ENCODE measurements at regions not wholly inside any gene's neighbourhood (a gene's known extent, or its start where the extent isn't known, plus 50 kb on each side); places are given as distances from the start of the nearest gene placed in this dataset.
A peak's percentile ranks its signal among the peaks of the same experiment; 100 is the strongest.
"Not testable (repeated sequence)": the region's sequence is repeated elsewhere in the genome, so short reads cannot be mapped to it uniquely, and the experiment has no call there.

- not testable (repeated sequence) for H3K27ac ChIP-seq (ENCODE audit: low read depth, low read length); H4K91ac ChIP-seq (ENCODE audit: low read depth, low read length); H3K27me3 ChIP-seq (ENCODE audit: insufficient read depth, low read length); H3K4me3 ChIP-seq (ENCODE audit: low read depth, low read length); H2BK5ac ChIP-seq (ENCODE audit: low read depth, low read length, poor library complexity); H3K9ac ChIP-seq (ENCODE audit: low read length); H3K14ac ChIP-seq (ENCODE audit: low read length); H3K79me2 ChIP-seq (ENCODE audit: control insufficient read depth, insufficient read depth, low read length, poor library complexity); H4K12ac ChIP-seq (ENCODE audit: low read depth, low read length); H3K23ac ChIP-seq (ENCODE audit: low read length); H3K4ac ChIP-seq (ENCODE audit: low read depth, low read length); H3K4me1 ChIP-seq (ENCODE audit: control insufficient read depth in 1 of 2, insufficient read depth in 2 of 2, low read length in 2 of 2); H3K4me2 ChIP-seq (ENCODE audit: low read length); H4K8ac ChIP-seq (ENCODE audit: low read depth, low read length); DNase-seq; H2BK120ac ChIP-seq (ENCODE audit: insufficient read depth, low read length, poor library complexity); H3K18ac ChIP-seq (ENCODE audit: low read length); H2AK5ac ChIP-seq (ENCODE audit: low read length); H2BK12ac ChIP-seq (ENCODE audit: low read length); H2AFZ ChIP-seq (ENCODE audit: insufficient read depth, low read length, poor library complexity); H3K36me3 ChIP-seq (ENCODE audit: control insufficient read depth in 1 of 2, insufficient read depth in 2 of 2, low read length in 2 of 2); H3K79me1 ChIP-seq (ENCODE audit: low read length); H3K9me3 ChIP-seq (ENCODE audit: insufficient read depth, low read depth, low read length)
These were observed 230.5 kb upstream of the TARS1 start for GRCh38 chr5:33210221-33210620.

DNA sequence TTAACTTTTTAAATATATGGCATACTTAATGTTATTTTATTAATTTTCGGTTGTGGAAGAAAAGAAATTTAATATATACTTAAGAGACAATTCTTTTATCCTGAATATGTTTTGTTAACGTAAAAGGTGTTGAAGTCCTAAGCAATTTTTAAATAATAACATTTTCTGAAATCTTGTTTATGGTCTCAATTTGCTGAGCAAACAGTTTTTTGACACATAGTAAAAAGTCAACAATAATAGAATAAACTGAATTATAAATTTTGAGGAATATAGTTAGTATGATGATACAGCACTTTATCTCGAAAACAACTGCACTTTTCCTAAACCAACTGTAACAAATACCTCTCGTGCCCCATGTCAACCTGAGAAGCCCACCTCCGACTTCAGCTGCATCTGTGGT is 229.8 kb upstream of the TARS1 start:
- H2AFZ ChIP-seq (ENCODE audit: insufficient read depth, low read length, poor library complexity): no peak overlapping the region
- no peak overlapping the region for H3K27ac ChIP-seq (ENCODE audit: low read depth, low read length)
- H2AK5ac ChIP-seq (ENCODE audit: low read length): no peak overlapping the region
- no peaks in the 10 kb centered on the region for H3K79me2 ChIP-seq (ENCODE audit: control insufficient read depth, insufficient read depth, low read length, poor library complexity)
- H3K18ac ChIP-seq (ENCODE audit: low read length): no peak overlapping the region
- H2BK12ac ChIP-seq (ENCODE audit: low read length): no peak overlapping the region
- no peak overlapping the region for H3K14ac ChIP-seq (ENCODE audit: low read length)
- H3K4ac ChIP-seq (ENCODE audit: low read depth, low read length): no peak overlapping the region
- no peak for DNase-seq
- no peaks in the 10 kb centered on the region for H3K9me3 ChIP-seq (ENCODE audit: insufficient read depth, low read depth, low read length)
- H2BK120ac ChIP-seq (ENCODE audit: insufficient read depth, low read length, poor library complexity): no peak overlapping the region
- H3K4me2 ChIP-seq (ENCODE audit: low read length): no peak overlapping the region
- no peaks in the 10 kb centered on the region for H3K36me3 ChIP-seq (ENCODE audit: control insufficient read depth in 1 of 2, insufficient read depth in 2 of 2, low read length in 2 of 2)
- H4K91ac ChIP-seq (ENCODE audit: low read depth, low read length): peak overlapping the region; percentile 14
- H3K4me3 ChIP-seq (ENCODE audit: low read depth, low read length): no peak overlapping the region
- no peaks in the 10 kb centered on the region for H3K79me1 ChIP-seq (ENCODE audit: low read length)
- H3K9ac ChIP-seq (ENCODE audit: low read length): no peak overlapping the region
- H3K4me1 ChIP-seq (ENCODE audit: control insufficient read depth in 1 of 2, insufficient read depth in 2 of 2, low read length in 2 of 2): no peaks in the 10 kb centered on the region
- no CpG with 5 or more reads among the region's 5 CpGs for WGBS (ENCODE audit: extremely low coverage, insufficient coverage, insufficient read length)
- H3K27me3 ChIP-seq (ENCODE audit: insufficient read depth, low read length): no peaks in the 10 kb centered on the region
- no peak overlapping the region for H4K8ac ChIP-seq (ENCODE audit: low read depth, low read length)
- no peak overlapping the region for H2BK5ac ChIP-seq (ENCODE audit: low read depth, low read length, poor library complexity)
- no peak overlapping the region for H4K12ac ChIP-seq (ENCODE audit: low read depth, low read length)
- H3K23ac ChIP-seq (ENCODE audit: low read length): no peak overlapping the region

DNA sequence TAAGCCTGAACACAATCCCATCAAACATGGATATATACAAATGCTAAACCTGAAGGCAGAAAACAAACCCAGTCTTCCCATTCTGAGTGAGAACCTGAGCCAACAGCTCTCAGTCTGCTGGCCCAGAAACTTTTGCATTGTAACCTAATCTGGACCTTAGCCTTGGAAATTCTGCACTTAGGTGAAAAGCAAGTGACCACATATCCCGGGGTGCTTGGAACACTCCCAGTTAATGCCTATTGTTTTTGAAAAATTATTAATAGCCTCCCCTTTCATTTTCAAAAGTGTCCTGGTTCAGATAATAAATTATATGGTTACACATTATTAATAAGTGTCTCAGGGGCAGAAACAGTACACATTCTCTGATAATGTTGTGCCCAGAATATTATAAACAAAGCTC is 228.3 kb upstream of the TARS1 start:
- Histone ChIP-seq H3K79me2 (ENCODE audit: control insufficient read depth, insufficient read depth, low read length, poor library complexity) (no peaks in the 10 kb centered on the region), H3K23ac (ENCODE audit: low read length) (no peak overlapping the region), H3K9ac (ENCODE audit: low read length) (no peak overlapping the region), H4K91ac (ENCODE audit: low read depth, low read length) (no peak overlapping the region), H2BK5ac (ENCODE audit: low read depth, low read length, poor library complexity) (no peak overlapping the region), H3K27ac (ENCODE audit: low read depth, low read length) (no peak overlapping the region), H3K79me1 (ENCODE audit: low read length) (no peaks in the 10 kb centered on the region), H2AFZ (ENCODE audit: insufficient read depth, low read length, poor library complexity) (no peak overlapping the region), H3K4me3 (ENCODE audit: low read depth, low read length) (no peak overlapping the region), H3K9me3 (ENCODE audit: insufficient read depth, low read depth, low read length) (no peaks in the 10 kb centered on the region), H3K27me3 (ENCODE audit: insufficient read depth, low read length) (no peaks in the 10 kb centered on the region), H2AK5ac (ENCODE audit: low read length) (no peak overlapping the region), H3K18ac (ENCODE audit: low read length) (no peak overlapping the region), H3K14ac (ENCODE audit: low read length) (no peak overlapping the region), H3K4me2 (ENCODE audit: low read length) (no peak overlapping the region), H2BK12ac (ENCODE audit: low read length) (no peak overlapping the region), H3K4me1 (ENCODE audit: control insufficient read depth in 1 of 2, insufficient read depth in 2 of 2, low read length in 2 of 2) (no peaks in the 10 kb centered on the region), H4K8ac (ENCODE audit: low read depth, low read length) (no peak overlapping the region), H3K4ac (ENCODE audit: low read depth, low read length) (no peak overlapping the region), H3K36me3 (ENCODE audit: control insufficient read depth in 1 of 2, insufficient read depth in 2 of 2, low read length in 2 of 2) (no peaks in the 10 kb centered on the region), H2BK120ac (ENCODE audit: insufficient read depth, low read length, poor library complexity) (no peak overlapping the region), H4K12ac (ENCODE audit: low read depth, low read length) (no peak overlapping the region)
- no CpG with 5 or more reads among the region's 1 CpG for WGBS (ENCODE audit: extremely low coverage, insufficient coverage, insufficient read length)
- no peak for DNase-seq

DNA sequence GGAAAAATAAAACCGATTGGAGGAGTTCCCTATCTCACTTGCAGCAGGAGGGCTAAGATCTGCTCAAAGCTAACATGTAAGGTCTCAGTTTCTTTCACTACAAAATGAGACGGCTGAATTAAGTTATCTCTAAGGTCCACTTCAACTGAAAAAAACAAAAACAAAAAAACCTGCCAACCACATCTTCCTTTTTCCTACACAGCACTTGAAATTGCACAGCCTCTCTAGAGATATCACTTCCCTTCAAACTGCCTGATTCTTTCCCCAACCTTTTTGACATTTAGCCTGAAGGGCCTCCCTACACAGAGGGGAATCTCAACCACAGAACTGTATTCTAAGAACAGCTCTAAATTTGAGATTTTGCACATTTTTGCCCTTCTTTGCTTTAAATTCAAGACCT is 227.9 kb upstream of the TARS1 start:
- Histone ChIP-seq H3K79me1 (ENCODE audit: low read length) (no peaks in the 10 kb centered on the region), H4K91ac (ENCODE audit: low read depth, low read length) (no peak overlapping the region), H2AFZ (ENCODE audit: insufficient read depth, low read length, poor library complexity) (no peak overlapping the region), H3K4me2 (ENCODE audit: low read length) (no peak overlapping the region), H3K4me3 (ENCODE audit: low read depth, low read length) (no peak overlapping the region), H2BK120ac (ENCODE audit: insufficient read depth, low read length, poor library complexity) (no peak overlapping the region), H3K18ac (ENCODE audit: low read length) (no peak overlapping the region), H3K23ac (ENCODE audit: low read length) (no peak overlapping the region), H3K79me2 (ENCODE audit: control insufficient read depth, insufficient read depth, low read length, poor library complexity) (no peaks in the 10 kb centered on the region), H2AK5ac (ENCODE audit: low read length) (no peak overlapping the region), H3K9ac (ENCODE audit: low read length) (no peak overlapping the region), H4K12ac (ENCODE audit: low read depth, low read length) (no peak overlapping the region), H3K27ac (ENCODE audit: low read depth, low read length) (no peak overlapping the region), H2BK12ac (ENCODE audit: low read length) (no peak overlapping the region), H2BK5ac (ENCODE audit: low read depth, low read length, poor library complexity) (no peak overlapping the region), H3K4me1 (ENCODE audit: control insufficient read depth in 1 of 2, insufficient read depth in 2 of 2, low read length in 2 of 2) (no peaks in the 10 kb centered on the region), H3K9me3 (ENCODE audit: insufficient read depth, low read depth, low read length) (no peaks in the 10 kb centered on the region), H4K8ac (ENCODE audit: low read depth, low read length) (no peak overlapping the region), H3K36me3 (ENCODE audit: control insufficient read depth in 1 of 2, insufficient read depth in 2 of 2, low read length in 2 of 2) (no peaks in the 10 kb centered on the region), H3K4ac (ENCODE audit: low read depth, low read length) (no peak overlapping the region), H3K14ac (ENCODE audit: low read length) (no peak overlapping the region), H3K27me3 (ENCODE audit: insufficient read depth, low read length) (no peaks in the 10 kb centered on the region)
- no CpG with 5 or more reads among the region's 2 CpGs for WGBS (ENCODE audit: extremely low coverage, insufficient coverage, insufficient read length)
- DNase-seq: no peak
